NCI-H1694 (cell line): ENCODE measurements at regions not wholly inside any gene's neighbourhood (a gene's known extent, or its start where the extent isn't known, plus 50 kb on each side); places are given as distances from the start of the nearest gene placed in this dataset.

Experiments used
- DNase-seq: peaks from one replicate; lab custom pipeline; 2025; lab: John Stamatoyannopoulos, UW

DNA sequence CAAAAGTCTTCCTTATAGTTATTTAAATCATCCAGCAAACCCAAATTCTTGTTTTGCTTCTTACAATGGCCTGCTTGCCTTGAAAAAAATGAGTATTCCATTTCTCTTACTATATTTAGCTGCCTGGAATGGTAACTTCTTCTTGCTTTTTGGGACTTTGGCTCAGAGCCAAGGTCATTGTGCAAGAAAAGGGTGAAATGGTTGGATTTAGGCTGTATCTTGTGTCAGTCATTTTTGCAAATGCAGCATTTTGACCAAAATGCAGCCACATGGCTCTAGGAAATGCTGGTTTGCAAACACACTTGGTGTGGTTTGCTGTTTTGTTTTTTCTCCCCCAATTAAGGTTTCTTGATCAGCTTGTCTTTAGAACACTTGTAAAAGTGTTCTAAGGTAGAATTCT is 133.3 kb upstream of the ELL2 start:
- no peak for DNase-seq

- no peak for DNase-seq
Measured at GRCh38 chr5:96093890-96094381, 132.3 kb upstream of the ELL2 start.

DNA sequence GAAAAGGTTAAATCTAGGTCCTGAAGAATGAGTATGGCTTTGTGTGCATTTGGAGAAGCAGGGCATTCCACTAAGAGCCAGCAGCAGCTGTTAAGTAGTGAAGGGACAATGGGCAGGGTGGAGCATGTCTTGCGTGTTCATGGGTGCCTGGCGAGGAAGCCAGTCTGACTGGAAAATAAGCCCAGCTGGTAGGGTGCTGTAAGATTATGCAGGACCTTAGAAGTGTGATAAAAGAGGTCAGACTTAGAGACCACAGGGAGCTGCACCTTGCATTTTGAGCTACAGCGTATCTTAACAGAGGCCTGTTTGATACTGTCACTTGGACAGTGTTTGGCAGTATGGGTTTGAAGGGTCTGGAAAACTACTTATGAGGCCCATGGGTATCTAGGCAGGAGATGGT is 131.7 kb upstream of the ELL2 start:
- no peak for DNase-seq

GRCh38 chr5:96091874-96092273 is 130.2 kb upstream of the ELL2 start:
- no peak for DNase-seq

GRCh38 chr5:96090215-96090614 is 128.6 kb upstream of the ELL2 start:
- DNase-seq, result no peak

- no peak for DNase-seq
Measured at GRCh38 chr5:96088706-96089498, 127.3 kb upstream of the ELL2 start.

GRCh38 chr5:96087939-96088338 is 126.3 kb upstream of the ELL2 start:
- no peak for DNase-seq

- DNase-seq, result no peak
Measured at GRCh38 chr5:96084874-96085506, 123.3 kb upstream of the ELL2 start.

DNA sequence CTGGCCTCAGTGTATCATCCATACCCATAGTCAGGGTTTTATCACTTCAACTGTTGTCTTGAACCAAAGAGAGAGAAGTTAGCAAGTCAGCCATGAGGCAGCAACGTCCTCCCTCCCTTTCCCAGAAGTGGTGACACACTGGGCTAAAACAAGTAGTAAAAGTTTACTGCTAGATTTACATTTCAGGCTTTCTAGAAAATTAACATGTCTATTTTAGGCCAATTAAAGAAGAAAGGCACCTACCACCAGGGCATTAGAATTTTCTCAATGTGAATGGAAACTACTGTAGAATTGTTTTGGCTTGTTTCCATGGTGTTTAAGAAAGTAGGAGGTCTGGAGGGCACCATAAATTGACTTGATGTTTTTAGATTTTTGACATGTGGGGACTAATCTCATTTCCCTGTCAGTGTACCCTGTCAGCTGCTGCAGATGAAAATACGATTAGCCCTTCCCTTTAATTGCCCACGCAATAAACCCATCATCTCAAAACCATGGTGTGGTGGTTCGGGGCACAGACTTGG is 121.8 kb upstream of the ELL2 start:
- DNase-seq, result no peak

GRCh38 chr5:96081276-96081858 is 119.7 kb upstream of the ELL2 start:
- peak; percentile 50 for DNase-seq

GRCh38 chr5:96080557-96080956 is 118.9 kb upstream of the ELL2 start:
- no peak for DNase-seq

GRCh38 chr5:96079962-96080361 is 118.3 kb upstream of the ELL2 start:
- DNase-seq, result no peak

GRCh38 chr5:96079075-96079474 is 117.4 kb upstream of the ELL2 start:
- no peak for DNase-seq

GRCh38 chr5:96076451-96076850 is 114.8 kb upstream of the ELL2 start:
- DNase-seq, result no peak

DNA sequence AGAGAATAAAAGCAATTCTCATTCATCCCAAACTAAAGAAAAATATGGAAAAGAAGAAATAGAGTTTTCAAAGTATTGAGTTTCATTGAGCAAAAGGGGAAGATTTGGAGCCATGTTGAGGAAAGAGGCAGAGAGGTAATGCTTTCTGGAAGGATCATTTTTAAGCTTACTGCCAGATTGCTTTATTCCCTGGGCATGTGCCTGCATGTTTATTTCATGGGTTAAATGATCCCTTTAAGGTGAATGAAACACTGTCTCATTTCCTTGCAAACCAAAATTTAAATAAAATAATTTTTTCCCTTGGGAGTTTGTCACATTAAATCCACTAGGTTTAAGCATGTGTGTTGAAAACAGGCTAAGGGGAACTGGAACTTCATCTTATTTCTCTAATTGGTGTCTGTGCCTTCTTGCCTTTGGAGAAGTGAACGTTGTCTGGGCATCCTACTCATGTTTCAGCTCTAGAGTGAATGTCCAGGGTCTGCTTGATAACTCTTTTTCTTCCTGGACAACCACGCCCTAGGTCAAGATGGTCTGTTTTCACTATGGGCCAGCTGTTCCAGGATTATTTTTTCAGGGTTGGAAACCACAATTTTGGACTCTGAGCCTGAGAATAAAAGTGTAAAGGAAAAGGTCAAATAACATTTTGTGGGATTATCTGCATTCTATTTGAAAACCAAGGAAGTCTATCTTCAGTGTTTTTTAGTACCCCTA is 114.1 kb upstream of the ELL2 start:
- no peak for DNase-seq

DNA sequence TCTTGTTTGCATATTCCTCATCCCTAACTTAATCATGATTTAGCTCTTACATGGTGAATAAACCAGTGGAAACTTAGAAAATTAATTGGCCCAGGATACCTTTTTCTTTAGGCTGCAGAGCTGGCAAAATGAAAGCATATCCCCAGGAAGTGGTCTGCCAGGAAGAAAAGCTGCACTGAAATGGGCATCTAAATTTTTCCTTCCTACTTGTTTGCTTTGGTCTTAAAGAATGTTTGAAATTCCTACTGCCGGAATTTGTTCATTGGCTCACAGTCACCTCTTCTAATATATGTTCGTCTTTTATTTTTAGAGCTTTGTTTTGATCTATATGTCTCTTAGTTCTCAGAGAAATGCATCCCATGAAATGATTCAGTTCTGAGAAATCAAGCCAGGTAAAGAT is 113.2 kb upstream of the ELL2 start:
- DNase-seq, result no peak

DNA sequence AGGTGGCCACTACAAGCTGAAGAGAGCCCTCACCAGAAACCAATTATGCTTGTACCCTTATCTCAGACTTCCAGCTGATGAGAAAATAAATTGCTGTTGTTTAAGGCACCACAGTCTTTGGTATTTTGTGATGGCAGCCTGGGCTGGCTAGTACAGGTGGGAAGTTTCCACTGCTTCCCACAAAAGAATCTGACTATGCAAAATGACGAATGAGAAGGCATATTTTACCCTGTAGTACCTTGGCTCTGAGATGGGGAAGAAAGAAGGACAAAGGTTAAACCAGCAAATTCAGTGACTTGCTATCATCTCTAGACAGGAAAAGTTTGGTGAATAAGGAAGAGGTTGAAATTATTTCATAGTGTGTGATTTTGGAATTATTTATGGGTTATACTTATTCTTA is 112.8 kb upstream of the ELL2 start:
- DNase-seq, result no peak

DNA sequence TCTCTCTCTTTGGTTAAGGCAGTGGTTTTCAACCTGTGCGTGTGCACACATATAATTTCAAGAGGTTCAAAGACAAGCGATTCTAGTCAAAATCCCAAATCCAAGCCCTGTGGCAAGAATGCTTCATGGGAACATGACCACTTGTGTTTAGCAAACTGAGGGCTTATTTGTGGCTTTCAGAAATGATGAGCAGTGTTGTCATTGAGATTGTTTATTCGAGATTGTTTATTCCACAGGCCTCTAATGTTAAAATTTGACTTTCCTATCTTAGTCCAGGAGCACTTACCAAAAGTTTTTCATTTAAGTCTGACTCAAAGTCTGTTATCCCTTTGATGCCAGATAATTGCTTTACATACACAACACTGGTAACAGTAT is 111.1 kb upstream of the ELL2 start:
- no peak for DNase-seq

DNA sequence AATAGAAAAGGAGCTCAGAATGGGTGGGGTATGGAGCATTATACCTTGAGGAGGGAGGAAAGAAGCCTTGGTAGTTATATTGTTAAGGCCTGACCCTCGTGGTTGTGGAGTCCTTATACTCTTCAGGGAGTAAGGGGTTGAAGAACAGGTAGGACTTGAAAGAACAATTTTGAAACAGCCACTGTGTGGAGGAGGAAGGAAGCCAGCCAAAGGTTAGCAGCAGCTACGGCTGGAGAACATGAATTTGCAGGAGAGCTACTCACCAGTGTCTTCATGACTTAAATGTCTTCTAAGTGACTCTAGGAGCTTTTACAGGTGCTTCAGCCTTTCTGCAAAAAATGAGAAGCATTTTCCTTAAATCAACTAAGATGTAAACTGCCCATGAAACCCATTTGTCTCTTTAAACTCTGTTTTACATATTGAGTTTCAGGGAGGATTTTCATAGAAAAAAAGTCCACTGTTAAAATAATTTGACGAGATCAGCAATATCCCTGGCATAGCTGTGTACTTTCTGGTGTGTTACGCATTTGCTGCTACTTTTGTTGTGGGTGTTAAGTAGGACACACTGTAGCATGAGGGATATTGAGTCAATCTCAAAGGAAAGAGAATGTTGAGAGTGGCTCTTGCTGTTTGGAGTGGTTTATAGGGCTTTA is 110.6 kb upstream of the ELL2 start:
- DNase-seq, result no peak

- no peak for DNase-seq
Measured at GRCh38 chr5:96070622-96071225, 109.1 kb upstream of the ELL2 start.

DNA sequence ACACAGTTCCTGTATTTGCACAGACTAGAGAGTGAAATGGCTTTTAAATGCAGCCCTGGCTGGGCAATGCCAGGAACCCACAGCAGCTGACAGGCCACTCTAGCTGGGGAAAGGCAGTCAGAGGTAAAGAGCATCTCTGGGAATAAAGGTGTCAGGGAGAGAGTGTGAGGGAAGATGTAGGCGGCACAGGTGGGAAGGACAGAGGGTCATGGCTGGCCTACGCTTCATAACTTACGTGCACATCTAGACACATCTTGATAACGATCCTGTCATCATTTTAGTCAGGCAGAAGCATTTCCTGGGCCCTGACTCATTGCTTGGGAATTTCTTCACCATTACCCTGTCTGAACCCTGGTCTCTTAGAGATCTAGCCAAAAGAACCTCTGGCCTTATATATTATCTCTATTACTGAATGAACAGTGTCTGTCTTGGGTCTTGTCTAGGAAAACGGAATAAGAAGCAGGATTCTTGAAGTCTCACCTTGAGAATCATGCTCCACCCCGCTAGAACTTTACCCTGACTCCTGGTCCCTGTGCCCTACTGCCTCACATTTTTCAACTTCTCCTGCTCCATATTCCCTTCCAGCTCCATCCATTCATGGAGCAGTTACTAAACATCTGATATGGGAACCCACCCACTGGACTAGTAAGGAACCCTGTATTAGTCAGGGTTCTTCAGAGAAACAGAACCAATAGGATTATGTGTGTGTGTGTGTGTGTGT is 106.4 kb upstream of the ELL2 start:
- no peak for DNase-seq
